ENCODE measurements at regions not wholly inside any gene's neighbourhood (a gene's known extent, or its start where the extent isn't known, plus 50 kb on each side); places are given as distances from the start of the nearest gene placed in this dataset.

- TF ChIP-seq CTCF (IDR thresholded peaks at IDR 0.05) (no peak), POLR2A (IDR thresholded peaks at IDR 0.05) (no peak)
Measured at GRCh38 chr4:163693211-163693610, 198.7 kb downstream of the TMA16 start.

Measured in breast epithelium (tissue), 3 donors.